ENCODE measurements at regions not wholly inside any gene's neighbourhood (a gene's known extent, or its start where the extent isn't known, plus 50 kb on each side); places are given as distances from the start of the nearest gene placed in this dataset.

DNA sequence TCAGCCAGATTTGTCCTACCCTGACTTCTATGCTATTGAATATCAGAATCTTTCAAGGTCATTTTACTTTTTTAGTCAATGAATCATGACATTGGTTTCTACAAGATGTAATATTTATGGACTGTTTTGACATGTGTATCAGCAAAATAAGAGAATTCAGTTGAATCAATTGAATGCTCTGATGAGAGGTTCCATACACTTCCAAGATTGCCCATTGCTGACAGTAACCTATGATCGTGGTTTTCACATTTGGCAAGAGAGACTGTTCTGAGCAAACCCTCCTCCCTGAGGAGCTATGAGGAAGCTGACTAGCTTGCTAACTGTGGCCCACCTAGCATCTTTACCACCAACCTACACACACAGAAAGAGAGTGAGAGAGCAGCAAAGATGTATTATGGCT lies 56.7 kb upstream of the FST start:
- DNase-seq, result no peak

DNA sequence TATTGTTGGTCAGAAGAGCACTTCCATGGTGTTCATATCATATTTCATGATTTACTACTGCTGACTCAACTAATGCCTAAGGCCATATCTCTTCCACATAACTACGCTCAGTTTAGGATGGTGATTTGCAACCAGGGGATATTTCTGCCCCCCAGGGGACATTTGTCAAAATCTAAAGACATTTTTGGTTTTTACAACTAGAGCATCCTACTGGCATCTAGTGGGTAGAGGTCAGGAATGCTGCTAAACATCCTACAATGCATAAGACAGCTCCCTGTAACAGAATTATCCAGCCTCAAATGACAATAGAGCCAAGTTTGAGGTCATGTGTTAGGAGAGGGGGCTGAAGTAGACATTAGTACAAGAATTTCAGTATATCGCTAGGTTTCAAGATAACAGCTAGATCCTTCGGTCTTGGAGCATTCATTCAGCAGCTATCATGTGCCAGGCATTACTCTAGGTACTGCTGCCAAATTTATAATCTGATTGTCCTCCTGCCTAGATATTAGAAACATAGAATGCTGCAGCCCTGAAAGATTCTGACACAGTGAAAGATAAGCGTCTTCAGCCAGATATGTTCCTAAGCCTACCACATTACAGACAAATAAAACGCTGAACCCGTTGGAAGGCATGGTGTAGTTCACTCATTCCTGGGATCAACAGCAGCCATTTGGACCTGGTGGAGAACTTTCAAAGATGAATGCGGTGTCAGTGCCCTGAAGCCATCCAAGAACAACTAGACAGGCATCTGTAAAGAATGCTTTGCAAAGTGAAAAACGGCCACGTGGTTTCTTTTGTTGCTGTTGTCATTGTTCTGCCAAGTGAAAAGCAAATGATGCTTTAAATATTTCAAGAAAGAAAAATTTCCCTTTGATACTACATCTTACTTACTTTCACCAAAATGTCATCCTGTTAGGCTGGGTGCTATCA lies 55.5 kb upstream of the FST start:
- DNase-seq, result no peak

DNA sequence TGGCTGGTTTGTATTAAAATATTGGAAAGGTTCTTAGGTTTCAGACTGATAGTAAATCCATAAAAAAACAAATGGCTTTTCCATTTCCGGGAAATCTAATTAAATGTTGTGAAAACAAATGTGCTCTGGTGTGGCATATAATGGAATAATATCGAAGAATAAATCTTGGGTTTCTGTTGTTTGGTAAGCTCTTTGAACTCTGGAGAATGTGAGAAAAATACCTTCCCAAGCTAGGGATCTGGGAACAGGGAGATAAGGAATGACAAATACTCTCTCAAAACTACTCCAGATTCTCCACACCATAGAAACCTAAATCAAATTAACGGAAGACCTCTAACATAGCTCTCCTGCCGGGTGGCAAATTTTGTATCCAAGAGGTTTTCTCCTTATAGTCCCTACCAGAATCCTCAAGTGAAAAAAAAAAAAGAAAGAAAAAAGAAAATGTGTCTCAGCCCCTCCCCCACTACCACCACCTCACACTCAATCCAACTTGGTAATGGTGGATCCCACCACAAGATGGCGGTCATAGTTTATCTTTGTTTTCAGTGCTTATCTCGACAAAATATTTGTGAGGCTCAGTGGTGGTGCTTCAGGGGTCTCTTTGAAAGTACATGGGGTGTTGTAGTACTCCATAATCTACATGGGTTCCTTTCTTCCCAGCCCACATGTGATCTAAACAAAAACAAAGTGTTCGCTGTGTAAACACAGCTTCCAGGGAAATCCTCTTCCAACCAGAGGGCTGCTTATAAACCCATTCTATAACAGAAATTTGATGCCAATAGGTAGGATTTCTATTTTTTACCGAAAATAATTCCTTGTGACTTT lies 54.5 kb upstream of the FST start:
- DNase-seq, result peak; percentile 65

DNA sequence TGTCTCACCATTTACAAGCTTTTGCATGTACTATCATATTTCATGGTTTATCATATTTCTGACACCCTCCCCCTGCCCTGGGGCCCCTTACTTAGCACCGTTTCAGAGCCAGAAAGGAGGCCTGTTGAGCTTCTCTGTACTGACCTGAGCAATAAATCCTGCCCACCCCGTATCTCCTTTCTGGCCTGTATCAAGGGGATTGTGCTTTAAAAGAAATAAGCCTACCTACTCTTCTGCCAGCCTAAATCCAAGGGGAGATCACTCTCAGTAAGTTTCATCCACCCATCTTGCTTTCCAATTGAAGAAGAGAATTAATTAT lies 54.0 kb upstream of the FST start:
- DNase-seq, result no peak

DNA sequence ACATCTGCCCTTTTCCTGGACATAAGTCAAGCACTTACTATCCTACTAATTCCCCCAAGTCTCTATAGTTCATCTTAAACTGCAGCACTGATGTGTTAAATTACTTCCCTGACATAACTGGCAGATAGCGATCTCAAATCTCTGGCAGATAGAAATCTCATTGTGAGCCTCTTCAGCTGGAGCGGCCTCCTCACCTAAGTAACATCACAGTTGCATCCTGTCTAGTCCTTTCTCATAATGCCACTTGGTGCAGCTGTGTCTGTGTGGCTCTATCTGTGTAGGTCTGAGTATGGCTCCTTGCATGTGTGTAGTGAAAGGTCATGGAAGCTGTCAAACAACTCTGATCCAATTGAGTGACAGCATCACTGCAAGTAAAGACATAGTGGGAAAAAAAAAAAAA lies 53.6 kb upstream of the FST start:
- no peak for DNase-seq

DNA sequence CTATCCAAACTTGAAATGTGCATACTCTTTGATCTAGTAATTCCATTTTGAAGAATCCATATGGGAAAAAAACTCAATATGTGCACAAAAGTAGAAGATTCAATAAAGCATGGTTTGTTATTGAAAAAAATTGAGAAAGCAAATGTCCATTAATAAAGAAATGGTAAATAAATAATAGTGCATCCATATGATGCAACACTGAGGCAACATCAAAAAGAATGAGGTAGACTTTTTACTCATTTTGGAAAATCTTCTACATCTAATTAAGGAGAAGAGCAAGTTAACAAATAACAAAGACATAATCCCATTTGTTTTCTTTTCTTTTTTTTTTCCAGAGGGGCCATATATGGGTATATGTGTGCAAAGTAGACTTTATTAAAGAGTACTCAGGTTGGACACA lies 52.5 kb upstream of the FST start:
- no peak for DNase-seq

DNA sequence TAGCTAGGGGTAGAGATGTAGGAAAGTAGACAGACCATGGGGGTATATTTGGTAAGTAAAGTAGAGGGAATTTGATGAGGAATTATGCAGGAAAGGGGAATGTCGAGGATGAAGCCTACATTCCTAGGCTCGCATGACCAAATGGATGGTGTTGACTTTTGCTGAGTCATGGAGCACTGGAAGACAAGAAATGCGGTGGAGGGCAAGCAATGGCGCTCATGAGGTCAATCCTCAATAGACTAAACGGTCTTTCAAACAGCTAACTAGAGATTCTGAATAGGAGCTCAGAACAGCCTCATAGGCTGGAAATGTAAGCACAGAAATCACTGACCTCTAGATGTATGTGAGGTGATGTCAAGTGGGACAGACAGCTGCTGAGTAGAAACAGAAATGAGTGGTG lies 50.7 kb upstream of the FST start:
- no peak for DNase-seq

DNA sequence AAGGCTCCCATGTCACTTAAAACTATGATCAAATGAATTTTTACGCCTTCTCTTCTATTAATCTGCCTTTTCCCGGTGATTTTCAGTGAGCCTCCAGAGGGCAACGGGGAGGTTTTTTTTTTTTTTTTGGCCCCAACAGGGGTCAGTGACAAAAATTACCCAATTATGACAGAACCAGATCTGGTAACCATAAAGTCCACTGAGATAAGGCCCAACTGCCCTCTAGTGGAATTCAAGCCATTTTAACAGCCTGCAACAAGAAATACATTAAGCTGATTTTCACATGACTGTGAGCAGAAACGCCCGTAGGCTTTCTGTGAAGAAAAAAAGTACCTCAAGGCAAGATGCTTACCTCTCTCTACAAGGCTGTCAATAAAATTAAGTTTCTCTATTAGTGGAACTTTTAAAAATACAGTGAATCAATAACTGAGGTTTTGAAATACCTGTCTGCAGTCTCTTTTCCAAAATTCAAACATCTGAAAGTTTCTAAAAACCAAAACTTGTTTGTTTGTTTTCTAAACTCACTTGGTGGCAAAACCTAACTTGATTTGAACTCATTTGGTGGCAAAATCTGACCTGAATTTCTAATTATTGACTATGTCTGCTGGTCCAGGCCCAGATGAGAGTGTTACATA lies 49.7 kb upstream of the FST start:
- peak; percentile 40 for DNase-seq
